LHCN-M2 (cell line): ENCODE measurements at regions not wholly inside any gene's neighbourhood (a gene's known extent, or its start where the extent isn't known, plus 50 kb on each side); places are given as distances from the start of the nearest gene placed in this dataset.

ENCODE experiments used
- DNase-seq: peaks from one replicate; pipeline ENCODE4 v3.0.0-alpha.2; 2012; ENCODE audit warnings: low read depth

GRCh38 chr18:59057969-59058368 lies 81.7 kb upstream of the SEC11C start:
- DNase-seq = no peak

GRCh38 chr18:59059140-59059539 lies 80.5 kb upstream of the SEC11C start:
- no peak for DNase-seq

- DNase-seq = no peak
These were observed 79.1 kb upstream of the SEC11C start for GRCh38 chr18:59060551-59060950.

GRCh38 chr18:59061914-59062642 lies 77.6 kb upstream of the SEC11C start:
- DNase-seq = no peak

- DNase-seq = no peak
These were observed 77.1 kb upstream of the SEC11C start for GRCh38 chr18:59062643-59063006.

GRCh38 chr18:59063300-59063906 lies 76.3 kb upstream of the SEC11C start:
- DNase-seq = no peak

- no peak for DNase-seq
These were observed 75.8 kb upstream of the SEC11C start for GRCh38 chr18:59063912-59064311.

- DNase-seq = no peak
These were observed 74.0 kb upstream of the SEC11C start for GRCh38 chr18:59065684-59066083.

- DNase-seq = no peak
These were observed 71.8 kb upstream of the SEC11C start for GRCh38 chr18:59067873-59068272.

- no peak for DNase-seq
These were observed 71.2 kb upstream of the SEC11C start for GRCh38 chr18:59068276-59069071.

GRCh38 chr18:59070181-59070912 lies 69.3 kb upstream of the SEC11C start:
- DNase-seq = peak; percentile 80

- no peak for DNase-seq
These were observed 66.8 kb upstream of the SEC11C start for GRCh38 chr18:59072727-59073421.

GRCh38 chr18:59075923-59076322 lies 63.8 kb upstream of the SEC11C start:
- DNase-seq = no peak

- DNase-seq = no peak
These were observed 60.4 kb upstream of the SEC11C start for GRCh38 chr18:59079264-59079663.

GRCh38 chr18:59079687-59080501 lies 59.8 kb upstream of the SEC11C start:
- peak; percentile 79 for DNase-seq

- DNase-seq = no peak
These were observed 56.4 kb upstream of the SEC11C start for GRCh38 chr18:59083136-59083818.

- DNase-seq = no peak
These were observed 54.4 kb upstream of the SEC11C start for GRCh38 chr18:59085126-59085794.

- DNase-seq = peak; percentile 15
These were observed 53.9 kb upstream of the SEC11C start for GRCh38 chr18:59085797-59086196.

GRCh38 chr18:59086522-59086921 lies 53.2 kb upstream of the SEC11C start:
- DNase-seq = no peak
